Thoracic aorta (tissue), 2 donors: ENCODE measurements at regions not wholly inside any gene's neighbourhood (a gene's known extent, or its start where the extent isn't known, plus 50 kb on each side); places are given as distances from the start of the nearest gene placed in this dataset.

Experiments used
- ATAC-seq: fragments of 150-250 bp; one replicate; pipeline ENCODE4 v1.8.0; 2017; ENCODE audit warnings: low read depth; ENCODE audit not compliant: insufficient number of reproducible peaks, low FRiP score
- DNase-seq: peaks from one replicate; pipeline ENCODE4 v3.0.0-alpha.2; 2020; ENCODE audit warnings: low spot score
- H3K27ac ChIP-seq, 2 donors: fragments of 200-600 bp; sonication (generic); 1 replicate in 1 of 2; 2 replicates in 1 of 2; pipeline ENCODE4 v1.5.1; 2016; ENCODE audit warnings: mild to moderate bottlenecking in 2 of 2, moderate library complexity in 2 of 2
- H3K27me3 ChIP-seq: fragments of 200-600 bp; sonication (generic); replicated peaks from 2 replicates; pipeline ENCODE4 v1.6.0; 2016; ENCODE audit warnings: mild to moderate bottlenecking; ENCODE audit not compliant: insufficient read depth
- H3K36me3 ChIP-seq: fragments of 200-600 bp; sonication (generic); one replicate; pipeline ENCODE4 v1.5.1; 2016
- H3K4me1 ChIP-seq, 2 donors: fragments of 200-600 bp; sonication (generic); 1 replicate in 1 of 2; 2 replicates in 1 of 2; pipeline versions ENCODE4 v1.5.1 to v1.6.0; 2016; ENCODE audit warnings: low read depth in 2 of 2, mild to moderate bottlenecking in 1 of 2; ENCODE audit not compliant: control insufficient read depth in 1 of 2
- H3K4me3 ChIP-seq: fragments of 200-600 bp; sonication (generic); 2 replicates; pipeline ENCODE4 v1.5.1; 2016; ENCODE audit warnings: mild to moderate bottlenecking
- H3K9me3 ChIP-seq: fragments of 200-600 bp; sonication (generic); 2 replicates; pipeline ENCODE4 v1.5.1; 2016
- TF ChIP-seq, protein P1 (sequence below): fragments of 200-600 bp; sonication (generic); IDR thresholded peaks from one replicate; pipeline ENCODE4 v1.5.1; 2019; ENCODE audit warnings: antibody characterized with exemption

DNA sequence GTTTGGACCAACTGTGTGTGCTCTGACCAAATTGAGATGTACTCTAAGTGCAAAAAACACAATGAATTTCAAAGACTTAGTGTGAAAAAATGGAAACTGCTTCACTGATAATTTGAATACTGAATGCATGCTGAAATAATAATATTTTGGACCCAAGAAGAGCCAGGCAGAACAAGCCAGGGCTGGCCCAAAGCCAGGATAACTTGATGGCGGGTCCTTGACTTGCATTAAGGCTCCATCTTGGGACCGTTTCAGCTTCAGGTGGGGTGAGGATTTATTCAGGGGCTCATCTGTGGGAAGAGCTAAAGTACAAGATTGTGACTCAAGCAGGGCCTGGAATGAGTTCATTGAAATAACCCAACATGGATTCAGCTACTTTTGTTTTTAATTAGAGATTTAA lies 921.9 kb downstream of the QKI start:
- Histone ChIP-seq H3K9me3 (no peaks in the 10 kb centered on the region), H3K27ac (no peak overlapping the region), H3K36me3 (no peaks in the 10 kb centered on the region), H3K4me1 (no peaks in the 10 kb centered on the region), H3K4me3 (no peak overlapping the region), H3K27me3 (no peaks in the 10 kb centered on the region)
- no peak for ATAC-seq
- TF ChIP-seq, protein P1, sequence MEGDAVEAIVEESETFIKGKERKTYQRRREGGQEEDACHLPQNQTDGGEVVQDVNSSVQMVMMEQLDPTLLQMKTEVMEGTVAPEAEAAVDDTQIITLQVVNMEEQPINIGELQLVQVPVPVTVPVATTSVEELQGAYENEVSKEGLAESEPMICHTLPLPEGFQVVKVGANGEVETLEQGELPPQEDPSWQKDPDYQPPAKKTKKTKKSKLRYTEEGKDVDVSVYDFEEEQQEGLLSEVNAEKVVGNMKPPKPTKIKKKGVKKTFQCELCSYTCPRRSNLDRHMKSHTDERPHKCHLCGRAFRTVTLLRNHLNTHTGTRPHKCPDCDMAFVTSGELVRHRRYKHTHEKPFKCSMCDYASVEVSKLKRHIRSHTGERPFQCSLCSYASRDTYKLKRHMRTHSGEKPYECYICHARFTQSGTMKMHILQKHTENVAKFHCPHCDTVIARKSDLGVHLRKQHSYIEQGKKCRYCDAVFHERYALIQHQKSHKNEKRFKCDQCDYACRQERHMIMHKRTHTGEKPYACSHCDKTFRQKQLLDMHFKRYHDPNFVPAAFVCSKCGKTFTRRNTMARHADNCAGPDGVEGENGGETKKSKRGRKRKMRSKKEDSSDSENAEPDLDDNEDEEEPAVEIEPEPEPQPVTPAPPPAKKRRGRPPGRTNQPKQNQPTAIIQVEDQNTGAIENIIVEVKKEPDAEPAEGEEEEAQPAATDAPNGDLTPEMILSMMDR: no peak
- DNase-seq: no peak

DNA sequence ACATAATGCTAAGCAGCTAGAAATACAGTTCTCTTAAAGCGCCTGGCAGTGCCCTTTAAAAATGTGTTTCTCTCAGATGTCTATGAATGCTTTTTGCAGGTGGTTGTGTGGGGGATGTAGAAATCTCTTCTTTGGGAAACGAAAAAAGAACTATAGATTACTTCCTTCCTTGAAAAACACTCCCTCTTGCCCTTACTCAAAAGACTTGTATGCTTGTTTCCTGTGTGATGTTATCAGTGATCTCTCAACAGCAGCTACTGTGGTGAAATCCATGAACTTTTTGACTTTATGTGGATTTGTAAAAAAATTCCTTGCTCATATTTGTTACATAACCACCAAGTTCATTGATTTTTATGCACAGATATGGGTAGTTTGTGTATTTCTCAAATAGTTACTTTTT lies 916.5 kb downstream of the QKI start:
- Histone ChIP-seq H3K9me3 (no peaks in the 10 kb centered on the region), H3K27ac (no peak overlapping the region), H3K36me3 (no peaks in the 10 kb centered on the region), H3K4me1 (no peaks in the 10 kb centered on the region), H3K27me3 (no peaks in the 10 kb centered on the region), H3K4me3 (no peak overlapping the region)
- ATAC-seq (no peak), DNase-seq (no peak)
- TF ChIP-seq, protein P1: no peak

DNA sequence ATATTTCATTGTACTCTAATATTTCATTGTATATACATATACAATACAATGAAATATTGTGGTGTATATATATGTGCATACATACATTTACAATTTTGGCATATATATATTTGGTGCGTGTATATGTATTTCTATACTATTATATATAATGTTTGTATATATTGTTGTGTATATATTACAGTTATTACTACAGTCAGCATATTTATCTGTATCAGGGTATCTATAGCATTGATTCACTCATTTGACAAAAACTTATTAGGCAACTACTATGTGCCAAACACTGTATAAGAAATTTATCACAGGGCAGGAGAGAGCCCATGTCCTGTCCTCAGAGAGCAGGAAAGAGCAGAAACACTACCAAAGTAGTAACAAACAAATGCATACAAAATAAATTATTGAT lies 910.6 kb downstream of the QKI start:
- ATAC-seq (no peak), DNase-seq (no peak)
- Histone ChIP-seq H3K27me3 (no peaks in the 10 kb centered on the region), H3K4me1 (no peaks in the 10 kb centered on the region), H3K36me3 (no peaks in the 10 kb centered on the region), H3K9me3 (no peaks in the 10 kb centered on the region), H3K4me3 (no peak overlapping the region), H3K27ac (no peak overlapping the region)
- TF ChIP-seq, protein P1: no peak

DNA sequence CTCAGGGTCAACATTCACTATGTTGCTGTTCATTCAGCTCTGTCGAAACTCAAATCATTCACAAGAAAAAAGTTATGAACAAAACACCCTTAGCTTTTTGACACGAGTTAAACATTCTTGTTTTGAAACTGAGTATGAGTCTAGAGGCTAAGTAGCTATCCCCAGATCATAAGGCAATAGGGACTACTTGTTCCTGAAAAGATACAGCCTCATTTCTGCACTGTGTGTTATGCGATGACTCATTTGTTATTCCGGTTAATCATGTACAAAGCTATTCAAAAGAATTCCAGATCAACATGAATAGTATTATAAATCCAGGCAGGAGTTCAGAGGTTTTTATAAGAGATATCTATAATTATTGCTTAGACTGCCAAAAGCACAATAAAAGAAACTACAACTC lies 908.0 kb downstream of the QKI start:
- Histone ChIP-seq H3K27me3 (no peaks in the 10 kb centered on the region), H3K27ac (no peak overlapping the region), H3K4me3 (no peak overlapping the region), H3K9me3 (no peaks in the 10 kb centered on the region), H3K36me3 (no peaks in the 10 kb centered on the region), H3K4me1 (no peaks in the 10 kb centered on the region)
- no peak for ATAC-seq
- TF ChIP-seq, protein P1: no peak
- no peak for DNase-seq

DNA sequence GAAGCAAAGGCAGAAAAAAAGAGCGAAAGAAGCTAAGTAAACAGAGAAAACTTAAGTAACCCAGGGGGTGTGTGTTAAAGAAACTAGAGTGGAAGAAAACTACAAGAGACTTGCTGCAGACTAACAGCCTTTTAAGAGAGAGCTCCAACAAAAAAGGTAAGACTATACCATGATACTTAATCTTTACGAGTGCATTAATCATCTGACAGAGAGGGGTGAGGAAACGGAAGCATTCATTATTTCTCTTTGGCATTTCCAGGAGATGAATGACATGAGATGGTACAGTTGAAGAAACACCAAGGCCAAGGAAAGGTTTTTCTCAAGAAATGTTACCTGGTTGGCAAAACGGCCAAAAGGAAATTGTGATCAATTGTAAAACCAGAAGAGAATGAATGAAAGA lies 906.8 kb downstream of the QKI start:
- Histone ChIP-seq H3K9me3 (no peaks in the 10 kb centered on the region), H3K27ac (no peak overlapping the region), H3K4me3 (no peak overlapping the region), H3K4me1 (no peaks in the 10 kb centered on the region), H3K36me3 (no peaks in the 10 kb centered on the region), H3K27me3 (no peaks in the 10 kb centered on the region)
- TF ChIP-seq, protein P1: no peak
- DNase-seq: no peak
- no peak for ATAC-seq
